Fibroblast of skin of abdomen (primary cell): ENCODE measurements at regions not wholly inside any gene's neighbourhood (a gene's known extent, or its start where the extent isn't known, plus 50 kb on each side); places are given as distances from the start of the nearest gene placed in this dataset.

Source experiments
- DNase-seq: peaks from one replicate; pipeline ENCODE4 v3.0.0-alpha.2; 2013

DNA sequence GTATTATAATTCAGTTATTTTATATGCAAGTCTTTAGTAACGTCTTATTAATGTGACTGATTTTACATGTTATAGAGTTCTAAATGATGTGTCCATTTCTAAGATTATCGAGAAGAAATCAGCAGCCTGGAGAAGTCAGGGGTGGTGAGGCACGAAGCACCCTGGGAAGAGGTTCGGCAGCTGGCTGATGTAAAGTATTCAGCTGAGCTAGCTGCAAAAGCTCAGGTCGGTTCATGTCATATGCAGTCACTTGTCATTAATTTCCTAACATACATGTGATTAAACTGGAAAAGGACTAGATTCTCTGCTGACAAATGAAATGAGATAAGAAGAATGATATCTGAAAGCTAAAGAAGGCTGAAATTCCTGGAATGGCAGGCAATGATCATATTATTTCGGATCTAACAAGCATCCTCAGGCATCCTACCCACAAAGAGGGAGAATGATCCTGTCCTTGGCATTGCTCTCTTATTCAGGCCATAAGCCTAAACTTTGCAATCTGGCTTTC lies 383.0 kb upstream of the SLITRK1 start:
- no peak for DNase-seq

DNA sequence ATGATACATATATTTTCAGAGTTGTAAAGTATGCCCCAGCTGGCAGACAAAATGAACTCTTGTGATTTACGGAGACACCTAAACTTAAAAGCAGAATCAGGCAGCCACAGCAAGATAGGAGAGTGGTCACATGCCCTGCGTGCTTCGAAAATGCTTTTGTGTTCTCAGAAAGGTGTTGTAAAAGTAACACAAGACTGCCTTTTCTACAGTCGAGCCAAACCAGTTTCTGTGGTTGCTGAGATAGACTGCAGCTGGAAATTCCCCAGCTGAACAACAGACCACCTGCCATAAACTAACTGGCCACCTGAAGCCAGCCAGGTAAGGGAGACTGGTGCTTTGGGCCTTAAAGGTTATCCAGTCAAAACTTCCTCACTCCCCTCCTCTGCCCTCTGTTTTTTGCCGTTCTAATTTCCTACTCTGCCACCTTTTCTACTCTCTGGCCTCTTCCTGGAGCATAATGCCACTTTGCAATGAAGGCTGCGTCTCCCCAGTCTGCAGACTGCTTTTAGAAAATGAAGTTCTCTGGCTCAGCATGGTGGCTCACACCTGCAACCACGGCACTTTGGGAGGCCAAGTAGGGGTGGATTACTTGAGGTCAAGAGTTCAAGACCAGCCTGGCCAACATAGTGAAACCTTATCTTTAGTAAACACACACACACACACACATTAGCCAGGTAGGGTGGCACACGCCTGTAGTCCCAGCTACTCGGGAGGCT lies 381.2 kb upstream of the SLITRK1 start:
- DNase-seq = no peak

GRCh38 chr13:84255226-84255797 lies 373.0 kb upstream of the SLITRK1 start:
- no peak for DNase-seq

GRCh38 chr13:84249463-84249862 lies 367.2 kb upstream of the SLITRK1 start:
- DNase-seq = no peak

- no peak for DNase-seq
Measured at GRCh38 chr13:84243340-84243739, 361.1 kb upstream of the SLITRK1 start.

DNA sequence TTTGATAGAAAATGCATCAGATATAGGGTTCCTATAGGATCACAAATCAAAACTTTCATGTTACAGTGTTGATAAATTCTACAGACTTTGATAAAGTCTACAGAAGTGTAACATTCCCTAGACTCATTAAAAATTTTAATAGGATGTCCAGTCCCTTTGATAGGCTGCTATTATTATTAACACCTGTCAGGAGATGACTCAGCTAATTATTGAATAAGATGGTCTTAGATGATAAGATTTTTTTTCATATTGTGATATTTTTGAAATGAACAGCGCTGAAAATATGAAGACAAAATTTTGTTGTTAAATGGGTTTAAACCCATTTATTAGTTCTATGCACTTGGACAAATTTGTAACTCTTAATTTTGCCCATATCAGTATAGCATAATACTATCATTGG lies 356.8 kb upstream of the SLITRK1 start:
- DNase-seq = no peak

GRCh38 chr13:84238381-84238780 lies 356.1 kb upstream of the SLITRK1 start:
- no peak for DNase-seq

- DNase-seq = no peak
Measured at GRCh38 chr13:84237143-84237542, 354.9 kb upstream of the SLITRK1 start.

GRCh38 chr13:84234416-84234815 lies 352.1 kb upstream of the SLITRK1 start:
- DNase-seq = no peak

DNA sequence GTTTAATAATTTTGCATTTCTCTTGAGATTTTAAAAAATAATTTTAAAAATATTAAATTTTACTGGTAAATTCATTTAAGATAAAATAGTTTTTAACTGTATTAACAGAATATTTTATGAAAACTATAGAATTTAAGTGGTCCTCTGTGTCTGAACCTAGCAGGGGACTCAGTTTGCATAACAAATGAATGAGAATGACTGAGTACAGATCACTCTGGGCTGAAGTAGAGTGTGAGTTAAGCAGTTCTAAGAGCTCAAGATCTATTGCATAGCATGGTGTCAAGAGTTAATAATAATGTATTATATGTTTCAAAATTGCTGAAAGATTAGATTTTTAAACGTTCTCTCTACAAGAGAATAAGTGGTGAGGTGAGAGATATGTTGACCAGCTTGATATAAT lies 348.3 kb upstream of the SLITRK1 start:
- DNase-seq = no peak

- DNase-seq = no peak
Measured at GRCh38 chr13:84211048-84211447, 328.8 kb upstream of the SLITRK1 start.

DNA sequence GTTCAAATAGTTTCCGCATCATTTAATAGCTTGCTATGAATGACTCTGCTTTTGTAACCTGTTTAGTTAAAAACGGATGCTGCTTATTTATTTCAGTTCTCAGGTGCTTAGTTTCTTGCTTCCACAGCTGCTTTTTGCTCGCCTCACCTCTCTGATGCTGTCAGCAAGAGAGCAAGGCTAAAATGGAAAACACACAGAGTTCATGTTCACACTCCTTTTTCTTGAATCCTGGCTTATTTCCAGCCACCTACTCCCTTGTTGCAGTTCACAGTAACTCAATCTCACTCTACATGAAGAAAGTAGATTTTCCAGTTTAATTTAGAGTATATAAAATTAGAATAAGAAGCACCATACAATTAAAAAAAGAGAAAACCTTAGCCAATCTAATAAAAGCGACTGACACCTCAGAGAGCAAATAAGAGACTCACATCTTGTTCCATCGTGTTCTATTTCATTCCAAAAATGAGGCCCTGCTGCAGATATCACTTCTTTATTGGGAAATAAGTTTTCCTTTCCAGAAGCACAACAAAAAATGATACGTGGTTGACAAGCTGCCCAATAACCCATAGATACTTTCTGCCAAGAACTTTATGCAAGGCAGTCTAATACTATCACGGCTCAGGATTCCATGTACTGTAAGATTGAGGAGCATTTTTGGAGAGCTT lies 326.1 kb upstream of the SLITRK1 start:
- DNase-seq = no peak

DNA sequence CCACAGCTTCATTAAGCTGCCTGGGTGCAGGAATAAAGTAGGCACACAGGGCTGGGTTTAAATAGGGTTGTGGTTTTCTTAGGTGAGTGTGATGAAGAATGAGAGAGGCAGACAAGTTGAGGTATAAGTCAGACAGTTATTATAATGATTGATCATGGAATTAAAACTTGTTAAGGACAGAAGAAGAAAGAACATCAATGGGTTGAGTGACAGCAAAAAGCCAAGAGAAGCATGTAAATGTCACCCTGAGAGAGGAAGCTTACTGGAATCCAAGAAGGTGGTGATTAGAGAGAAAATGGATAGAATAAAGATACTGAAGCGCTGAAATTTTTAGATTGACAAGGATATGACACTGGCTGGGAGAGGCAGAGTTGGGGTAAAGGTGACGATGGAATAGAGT lies 325.2 kb upstream of the SLITRK1 start:
- DNase-seq = no peak

GRCh38 chr13:84200971-84201370 lies 318.7 kb upstream of the SLITRK1 start:
- DNase-seq = no peak

- DNase-seq = peak; percentile 95
Measured at GRCh38 chr13:84192125-84192524, 309.9 kb upstream of the SLITRK1 start.

GRCh38 chr13:84191139-84191538 lies 308.9 kb upstream of the SLITRK1 start:
- peak; percentile 20 for DNase-seq

DNA sequence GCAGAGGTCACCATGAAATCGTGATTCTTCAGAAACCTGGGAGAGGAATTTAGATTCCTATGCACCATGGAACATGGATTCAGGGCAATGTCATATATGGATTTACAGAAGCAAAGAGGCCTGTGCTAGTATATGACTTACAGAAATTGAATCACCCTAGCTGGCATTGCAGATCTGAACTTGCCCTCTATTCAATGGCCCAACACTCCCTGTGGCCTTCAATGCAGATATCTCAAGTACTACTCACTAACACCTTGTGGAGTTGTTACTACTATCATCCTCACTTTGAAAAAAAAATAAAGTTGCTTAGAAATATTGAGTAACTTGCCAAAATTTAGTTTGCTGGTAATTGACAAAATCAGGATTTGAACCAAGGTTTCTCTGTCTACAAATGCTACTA lies 305.4 kb upstream of the SLITRK1 start:
- no peak for DNase-seq

GRCh38 chr13:84139561-84140158 lies 257.4 kb upstream of the SLITRK1 start:
- DNase-seq = no peak

DNA sequence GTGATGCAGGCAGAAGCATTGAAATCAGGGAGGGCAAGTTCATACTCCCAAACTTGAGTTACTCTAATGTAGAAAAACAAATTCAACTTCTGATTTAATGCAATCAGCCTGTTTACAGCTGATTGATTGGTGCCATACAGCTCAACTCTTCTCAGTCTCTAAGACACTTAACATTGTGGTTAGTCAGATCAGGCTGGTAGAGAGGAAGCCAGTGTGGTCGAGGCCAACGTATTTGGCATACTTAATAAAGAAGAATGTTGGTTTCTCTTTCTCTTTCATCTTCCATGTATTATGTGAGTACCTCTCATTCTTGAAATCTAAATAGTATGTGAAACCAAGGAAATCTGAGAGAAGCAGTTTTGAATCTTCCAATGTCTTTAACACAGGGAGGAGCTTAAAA lies 255.0 kb upstream of the SLITRK1 start:
- no peak for DNase-seq

DNA sequence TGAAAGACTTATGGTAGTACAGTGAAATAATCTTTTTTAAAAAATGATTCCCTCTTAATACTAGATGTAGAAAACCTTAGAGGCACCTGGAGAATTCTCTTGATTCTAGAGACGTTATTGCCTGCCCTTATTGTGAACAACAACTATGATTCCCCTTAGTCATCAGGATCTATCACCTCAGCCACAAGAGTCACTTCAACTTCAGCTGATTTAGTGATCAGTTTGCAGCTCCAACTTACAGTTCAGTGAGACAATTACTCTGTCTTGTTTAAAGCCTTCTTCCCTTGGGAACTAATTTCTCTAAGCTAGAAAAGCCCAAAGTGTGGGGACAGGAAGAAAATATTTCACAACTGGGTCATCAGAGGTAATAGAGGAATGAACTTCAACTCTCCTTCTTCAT lies 254.3 kb upstream of the SLITRK1 start:
- DNase-seq = no peak

- no peak for DNase-seq
Measured at GRCh38 chr13:84132491-84132890, 250.2 kb upstream of the SLITRK1 start.

DNA sequence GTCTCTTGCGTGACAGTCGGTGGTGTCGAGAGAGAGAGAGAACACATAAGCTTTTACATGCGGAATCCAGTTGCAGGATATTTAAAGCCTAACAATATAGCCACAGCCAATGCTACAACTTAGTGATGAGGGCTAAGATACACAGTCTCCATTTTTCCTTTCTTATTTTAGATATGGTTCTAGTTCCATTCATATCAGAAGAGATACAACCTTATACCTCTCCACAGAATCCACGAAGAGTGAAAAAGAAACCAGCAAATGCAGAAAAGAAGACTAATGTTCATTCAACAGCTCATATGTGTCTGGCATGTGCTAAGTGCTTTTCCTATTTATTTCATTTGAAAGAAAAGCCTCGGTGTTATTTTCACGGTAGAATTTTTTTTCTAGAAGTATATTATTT lies 249.0 kb upstream of the SLITRK1 start:
- no peak for DNase-seq

DNA sequence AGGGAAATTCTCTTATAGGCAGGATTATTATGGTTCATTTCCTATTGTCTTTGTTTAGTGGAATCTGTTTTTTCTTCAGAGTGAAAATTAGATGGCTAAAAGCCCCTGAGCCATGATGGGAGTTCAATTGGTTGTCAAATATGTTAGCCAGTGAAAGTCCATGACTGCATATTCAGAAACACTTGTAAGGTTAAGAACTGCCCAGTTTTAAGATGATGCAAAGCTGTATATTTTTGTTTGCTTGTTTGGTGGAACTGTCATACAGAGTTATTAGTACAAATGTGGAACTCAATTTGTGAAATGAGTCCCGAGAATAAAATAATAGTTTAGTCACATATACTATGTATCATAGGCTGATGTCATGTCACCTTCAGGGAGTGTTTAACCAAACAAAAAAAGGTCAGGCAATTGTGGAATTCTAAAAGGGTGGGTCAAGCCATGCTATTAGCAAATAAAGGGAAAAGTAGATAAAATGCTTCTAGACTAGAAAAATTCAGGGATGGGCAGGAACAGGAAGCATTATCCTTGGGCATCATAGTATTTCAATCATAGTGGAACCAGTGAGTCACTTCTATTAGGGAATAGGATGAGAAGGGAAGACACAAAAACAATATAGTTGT lies 248.3 kb upstream of the SLITRK1 start:
- DNase-seq = no peak
